ENCODE measurements at regions not wholly inside any gene's neighbourhood (a gene's known extent, or its start where the extent isn't known, plus 50 kb on each side); places are given as distances from the start of the nearest gene placed in this dataset.
"Not testable (repeated sequence)": the region's sequence is repeated elsewhere in the genome, so short reads cannot be mapped to it uniquely, and the experiment has no call there.

DNA sequence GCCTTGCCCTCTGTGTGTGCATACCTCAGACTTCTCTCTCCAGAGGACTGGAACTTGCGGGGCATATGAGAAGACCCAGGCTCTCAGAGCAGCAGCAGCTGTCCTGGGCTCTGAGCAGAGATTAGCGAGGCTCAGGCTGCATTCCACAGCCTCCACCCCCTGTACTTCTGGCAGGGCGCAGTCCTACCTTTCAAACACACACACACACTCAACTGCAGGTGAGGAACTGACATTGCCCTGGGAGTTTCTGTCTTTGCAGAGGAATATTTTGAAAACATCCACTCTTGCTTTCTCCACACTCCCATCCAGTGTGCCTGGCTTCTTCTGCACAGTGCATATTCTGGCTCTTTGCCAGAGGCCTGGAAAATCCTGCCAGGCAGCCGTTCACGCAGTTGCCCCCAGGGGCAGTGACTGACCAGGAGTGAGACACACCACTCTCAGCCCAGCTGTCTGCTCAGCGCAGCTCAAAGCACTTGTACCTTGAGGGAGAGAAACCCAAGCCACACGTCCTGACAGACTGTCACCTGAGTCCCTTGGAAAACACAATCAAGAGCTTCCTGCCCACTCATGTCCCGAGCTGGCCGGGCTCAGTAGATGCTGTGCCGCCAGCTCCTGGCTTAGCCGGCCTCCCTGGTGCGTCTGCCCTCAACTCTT is 460.8 kb downstream of the RNF144A start:
- DNase-seq (ENCODE audit: low read depth, low spot score) = no peak

DNA sequence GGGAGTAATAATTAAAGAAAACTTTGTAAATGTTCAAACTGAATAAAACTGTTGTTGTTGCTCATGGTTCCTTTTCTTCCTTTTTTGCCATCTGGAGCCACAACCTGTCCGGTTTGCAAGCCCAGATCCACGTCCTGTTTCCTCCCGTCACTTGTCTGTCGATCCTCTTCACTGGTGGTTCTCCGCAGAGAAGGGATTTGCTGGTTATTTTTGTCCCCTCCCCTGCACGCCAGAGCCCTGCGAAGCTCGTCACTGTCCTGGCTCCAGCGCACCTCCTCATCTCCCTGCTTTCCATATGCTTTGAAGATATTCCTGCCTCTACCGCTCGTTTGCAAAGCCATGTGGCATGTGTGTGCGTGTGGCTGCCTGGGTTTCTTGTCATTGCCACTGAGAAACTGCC is 461.4 kb downstream of the RNF144A start:
- DNase-seq (ENCODE audit: low read depth, low spot score) = no peak

DNA sequence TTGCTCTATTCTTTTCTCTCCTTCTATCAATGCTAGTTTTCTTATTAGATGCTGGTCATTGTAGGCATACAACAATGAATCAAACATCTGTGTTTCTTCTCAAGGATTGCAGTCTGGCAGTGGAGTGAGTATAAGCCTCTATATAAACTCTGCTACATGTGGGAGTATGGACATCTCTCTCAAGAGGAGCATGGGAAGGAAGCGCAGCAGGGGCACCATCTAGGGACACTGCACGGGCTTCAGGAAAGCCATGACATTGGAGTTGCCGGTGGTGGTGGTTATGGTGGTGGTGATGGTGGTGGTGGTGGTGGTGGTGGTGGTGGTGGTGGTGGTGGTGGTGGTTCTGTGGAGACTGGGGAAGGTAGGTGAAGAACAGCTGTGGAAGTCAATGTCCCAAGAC is 462.6 kb downstream of the RNF144A start:
- DNase-seq (ENCODE audit: low read depth, low spot score) = no peak

DNA sequence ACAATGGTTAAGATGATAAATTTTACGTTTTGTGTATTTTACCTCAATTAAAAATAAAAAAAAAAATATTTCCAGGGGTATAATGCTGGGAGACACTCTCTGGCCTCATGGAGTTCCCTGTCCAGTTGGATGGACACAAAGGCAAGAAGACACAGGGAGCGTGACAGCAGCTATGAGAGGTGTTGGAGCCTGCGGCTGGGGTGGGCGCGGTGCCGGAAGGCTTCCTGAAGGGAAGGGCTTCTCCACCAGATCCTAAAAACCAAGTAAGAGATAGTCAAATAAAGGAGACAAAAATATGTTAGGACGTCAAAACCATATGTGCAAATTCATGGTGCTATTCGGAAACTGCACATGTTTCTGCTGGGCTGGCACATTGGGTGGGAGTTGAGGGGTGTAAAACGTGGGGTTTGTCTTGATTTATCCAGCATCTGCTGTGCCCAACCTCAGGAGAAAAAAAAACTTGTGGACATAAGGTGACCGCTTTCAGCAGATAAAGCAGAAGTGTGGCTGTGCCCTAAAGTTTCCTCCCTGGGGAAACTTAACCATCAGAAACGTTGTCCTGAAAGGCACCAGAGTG is 467.6 kb downstream of the RNF144A start:
- no peak for DNase-seq (ENCODE audit: low read depth, low spot score)

DNA sequence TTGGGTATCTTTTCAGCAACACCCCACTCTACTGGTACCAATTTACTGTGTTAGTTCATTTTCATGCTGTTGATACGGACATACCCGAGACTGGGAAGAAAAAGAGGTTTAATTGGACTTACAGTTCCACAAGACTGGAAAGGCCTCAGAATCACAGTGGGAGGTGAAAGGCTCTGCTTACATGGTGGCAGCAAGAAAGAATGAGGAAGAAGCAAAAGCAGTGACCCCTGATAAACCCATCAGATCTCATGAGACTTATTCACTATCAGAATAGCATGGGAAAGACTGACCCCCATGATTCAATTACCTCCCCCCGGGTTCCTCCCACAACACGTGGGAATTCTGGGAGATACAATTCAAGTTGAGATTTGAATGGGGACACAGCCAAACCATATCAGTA is 473.1 kb downstream of the RNF144A start:
- DNase-seq (ENCODE audit: low read depth, low spot score) = not testable (repeated sequence)

DNA sequence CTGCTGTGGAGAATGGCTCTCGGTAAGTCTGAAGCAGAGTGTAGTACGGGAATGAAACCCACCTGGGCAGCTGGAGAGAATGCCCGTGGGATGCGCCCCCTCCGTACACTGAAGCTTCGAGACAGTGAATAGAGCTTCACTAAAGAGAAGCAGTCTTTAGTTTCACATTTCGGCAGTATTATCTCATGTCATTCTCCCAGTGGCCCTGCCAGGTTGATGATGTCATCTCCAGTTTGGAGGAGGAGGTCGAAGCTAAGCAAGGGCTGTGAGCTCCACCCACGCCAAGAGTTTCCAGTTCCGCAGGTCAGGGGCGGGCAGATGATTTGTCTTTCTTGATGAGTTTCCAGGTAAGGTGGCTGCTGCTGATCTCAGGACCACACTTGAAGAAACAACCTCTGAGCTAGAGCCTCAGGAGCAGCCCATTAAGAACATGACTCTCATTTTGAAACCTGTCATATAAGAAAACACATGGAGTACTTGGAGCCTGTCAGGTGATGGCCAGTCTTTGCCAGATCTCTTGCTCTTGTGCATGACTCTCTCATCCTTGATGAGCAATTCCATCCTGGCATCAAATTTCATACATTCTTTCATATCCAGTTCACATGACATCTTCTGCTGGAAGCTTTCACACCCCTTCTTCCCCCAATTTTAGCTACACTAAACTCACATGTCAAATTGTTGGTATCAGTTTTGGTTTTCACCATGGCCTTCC is 475.0 kb downstream of the RNF144A start:
- DNase-seq (ENCODE audit: low read depth, low spot score) = no peak

DNA sequence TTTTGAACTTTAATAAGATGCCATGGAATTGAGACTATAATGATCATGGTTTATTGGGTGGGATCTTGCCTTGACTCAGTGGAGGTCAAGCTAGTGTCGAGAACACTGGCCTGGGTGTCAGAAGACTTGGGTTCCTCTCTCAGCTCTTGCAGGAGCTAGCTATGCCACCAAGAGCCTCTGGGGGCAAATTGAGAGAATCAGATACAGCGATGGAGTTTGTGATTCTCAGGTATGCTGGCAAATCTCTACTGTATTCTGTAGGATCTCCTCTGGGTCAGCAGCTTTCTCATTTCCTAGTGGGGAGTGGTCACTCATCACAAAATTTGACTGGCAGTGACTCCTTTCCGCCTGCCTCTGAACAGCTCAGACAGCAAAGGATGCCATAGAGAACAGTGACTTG is 477.0 kb downstream of the RNF144A start:
- DNase-seq (ENCODE audit: low read depth, low spot score) = no peak

DNA sequence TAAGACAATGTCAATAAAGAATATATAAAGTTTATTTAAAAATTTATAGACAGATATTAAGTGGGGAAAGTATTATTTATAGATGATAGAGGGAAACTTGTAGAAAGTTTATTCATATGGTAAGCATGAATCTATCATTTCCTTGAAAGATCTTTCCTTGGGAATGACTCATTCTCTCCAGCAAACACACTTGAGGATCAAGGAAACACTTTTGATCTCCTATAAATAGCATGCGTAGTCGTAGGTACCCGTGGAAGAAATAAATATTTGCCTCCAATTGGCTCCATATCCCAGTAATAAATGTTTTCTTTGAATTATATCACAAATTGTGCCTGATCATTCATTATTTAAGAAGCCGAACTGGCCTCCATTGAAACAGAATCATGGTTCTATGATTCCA is 483.4 kb downstream of the RNF144A start:
- no peak for DNase-seq (ENCODE audit: low read depth, low spot score)

DNA sequence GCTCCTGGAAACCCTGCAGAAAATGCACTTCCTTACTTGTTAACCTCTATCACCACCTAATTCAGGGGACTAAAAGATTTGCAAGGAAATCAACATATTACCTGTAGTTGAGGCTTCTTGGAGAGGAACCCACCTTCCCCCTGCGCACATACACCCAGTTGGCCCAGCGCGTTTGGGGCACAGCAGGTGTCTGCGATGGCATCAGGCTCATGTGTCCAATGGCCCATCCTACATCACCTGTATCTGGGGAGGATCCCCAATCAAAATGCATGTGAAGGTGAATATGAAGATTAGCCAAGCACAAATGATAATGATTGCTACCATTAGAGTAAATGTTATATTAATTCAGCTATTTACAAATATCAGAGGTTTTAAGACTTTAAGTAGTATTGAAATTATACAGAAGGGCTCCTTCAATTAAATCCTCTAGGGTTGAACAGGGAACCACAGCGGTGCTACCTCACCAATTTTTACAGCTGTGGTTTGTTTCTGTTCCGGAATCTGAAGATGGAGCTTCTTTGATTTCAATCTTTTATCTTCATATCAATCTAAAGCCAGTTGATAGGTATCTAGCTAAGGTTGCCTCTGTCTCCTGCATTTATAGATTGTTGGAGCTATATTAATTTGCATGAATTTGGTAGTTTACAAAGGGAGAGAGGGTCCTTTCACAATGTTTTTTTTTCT is 486.0 kb downstream of the RNF144A start:
- DNase-seq (ENCODE audit: low read depth, low spot score) = no peak

DNA sequence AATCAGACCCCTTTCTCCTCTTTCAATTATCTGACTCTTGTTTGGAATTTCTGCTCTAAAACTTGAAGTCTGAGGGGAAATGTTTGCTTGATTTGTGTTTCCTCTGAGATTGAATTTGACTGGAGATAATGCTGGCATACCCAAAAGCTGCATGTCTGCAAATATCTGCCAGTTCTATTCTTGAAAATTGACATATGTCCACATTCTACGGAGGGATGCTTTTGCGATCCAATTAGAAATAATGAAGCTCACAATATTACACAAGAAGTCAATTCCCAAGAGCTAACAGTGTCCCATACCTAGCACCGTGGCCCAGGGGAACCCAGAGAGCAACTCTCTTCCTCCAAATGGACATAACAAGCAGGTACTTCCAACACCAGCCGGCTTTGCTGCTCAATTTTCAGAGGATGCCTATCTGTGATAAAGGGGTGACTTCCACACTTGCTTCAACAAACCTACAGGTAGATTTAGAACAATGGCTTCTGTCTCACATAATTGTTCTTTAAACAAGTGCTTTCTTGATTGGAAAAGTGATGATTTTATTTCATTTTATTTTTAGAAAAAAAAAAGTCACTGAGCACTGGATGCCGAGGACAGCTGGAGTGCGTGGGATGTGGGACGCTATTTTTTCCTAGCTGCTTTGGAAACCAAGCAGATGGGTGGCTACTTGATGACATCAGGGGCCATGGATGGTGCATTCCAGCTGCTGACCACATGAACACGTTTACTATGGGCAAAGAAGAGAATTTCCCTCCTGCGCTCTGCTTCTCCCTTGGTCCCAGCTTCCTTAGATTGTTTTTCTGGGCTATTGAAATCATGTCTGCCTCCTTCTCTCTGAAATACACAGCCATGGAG is 488.9 kb downstream of the RNF144A start:
- no peak for DNase-seq (ENCODE audit: low read depth, low spot score)

DNA sequence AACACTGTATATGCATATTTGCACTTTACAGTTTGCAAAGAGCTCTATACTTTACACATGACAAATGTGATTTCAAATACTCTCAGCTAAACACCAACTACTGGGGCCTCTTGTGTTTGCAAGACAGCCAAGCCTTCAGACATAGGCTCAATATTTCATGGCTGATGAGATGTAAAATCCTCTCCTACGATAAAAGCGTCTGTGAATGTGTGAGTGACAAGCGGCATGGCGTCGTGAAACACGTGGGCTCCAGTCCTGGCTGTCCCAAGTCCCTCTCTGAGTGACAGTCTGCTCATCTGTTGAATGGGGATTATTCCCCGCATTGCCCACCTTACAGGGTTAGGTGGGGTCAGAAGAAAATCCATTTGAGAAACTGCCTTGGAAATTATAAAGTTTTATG is 489.8 kb downstream of the RNF144A start:
- DNase-seq (ENCODE audit: low read depth, low spot score) = no peak

DNA sequence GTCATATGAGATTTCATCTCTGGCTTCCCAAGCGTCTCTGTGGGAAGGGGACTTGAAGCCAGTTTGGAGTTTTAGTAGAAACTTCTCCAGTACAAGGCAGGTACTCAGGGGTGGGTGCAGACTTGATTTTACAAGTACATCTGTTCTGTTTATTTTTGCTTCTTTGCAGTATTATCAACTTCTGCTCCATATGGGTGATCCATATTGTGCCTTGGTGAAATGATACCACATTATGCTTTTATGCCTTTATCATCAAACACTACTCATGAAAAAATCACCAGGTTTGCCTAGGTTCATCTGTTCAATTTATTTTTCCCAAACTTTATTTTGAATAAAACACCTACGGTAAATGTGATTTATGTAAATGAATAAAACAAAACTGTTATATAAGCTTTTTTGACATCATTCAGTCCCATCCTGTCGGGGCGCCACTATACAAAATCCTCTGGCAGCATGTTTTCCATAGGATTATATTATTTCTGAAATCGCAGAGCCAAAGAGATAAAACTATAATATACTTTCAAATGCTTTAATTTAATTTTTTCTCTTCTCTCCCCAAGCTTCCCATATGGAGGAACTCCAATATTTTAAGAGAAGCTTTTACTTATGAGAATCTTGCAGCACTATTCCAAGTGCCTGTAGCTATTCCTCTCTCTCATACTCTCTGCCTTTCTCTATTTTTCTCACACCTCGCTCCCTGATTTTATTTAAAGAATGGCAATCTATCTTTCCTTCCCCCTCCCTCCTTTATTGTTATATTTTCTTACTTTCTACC is 490.9 kb downstream of the RNF144A start:
- no peak for DNase-seq (ENCODE audit: low read depth, low spot score)

DNA sequence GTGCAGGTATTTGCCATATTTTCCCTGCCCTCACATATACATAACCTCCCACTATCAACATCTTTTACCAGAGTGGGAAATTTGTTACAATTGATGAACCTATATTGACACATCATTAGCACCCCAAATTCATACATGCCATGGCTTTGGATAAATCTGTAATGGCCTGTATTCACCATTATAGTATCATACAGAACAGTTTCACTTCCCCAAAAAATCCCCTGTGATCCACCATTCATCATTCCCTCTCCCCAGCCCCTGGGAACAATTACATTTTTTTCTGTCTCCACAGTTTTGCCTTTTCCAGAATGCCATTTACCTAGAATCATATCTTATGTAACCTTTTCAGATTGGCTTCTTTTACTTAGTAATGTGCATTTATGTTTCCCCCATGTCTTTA is 494.5 kb downstream of the RNF144A start:
- DNase-seq (ENCODE audit: low read depth, low spot score) = no peak

DNA sequence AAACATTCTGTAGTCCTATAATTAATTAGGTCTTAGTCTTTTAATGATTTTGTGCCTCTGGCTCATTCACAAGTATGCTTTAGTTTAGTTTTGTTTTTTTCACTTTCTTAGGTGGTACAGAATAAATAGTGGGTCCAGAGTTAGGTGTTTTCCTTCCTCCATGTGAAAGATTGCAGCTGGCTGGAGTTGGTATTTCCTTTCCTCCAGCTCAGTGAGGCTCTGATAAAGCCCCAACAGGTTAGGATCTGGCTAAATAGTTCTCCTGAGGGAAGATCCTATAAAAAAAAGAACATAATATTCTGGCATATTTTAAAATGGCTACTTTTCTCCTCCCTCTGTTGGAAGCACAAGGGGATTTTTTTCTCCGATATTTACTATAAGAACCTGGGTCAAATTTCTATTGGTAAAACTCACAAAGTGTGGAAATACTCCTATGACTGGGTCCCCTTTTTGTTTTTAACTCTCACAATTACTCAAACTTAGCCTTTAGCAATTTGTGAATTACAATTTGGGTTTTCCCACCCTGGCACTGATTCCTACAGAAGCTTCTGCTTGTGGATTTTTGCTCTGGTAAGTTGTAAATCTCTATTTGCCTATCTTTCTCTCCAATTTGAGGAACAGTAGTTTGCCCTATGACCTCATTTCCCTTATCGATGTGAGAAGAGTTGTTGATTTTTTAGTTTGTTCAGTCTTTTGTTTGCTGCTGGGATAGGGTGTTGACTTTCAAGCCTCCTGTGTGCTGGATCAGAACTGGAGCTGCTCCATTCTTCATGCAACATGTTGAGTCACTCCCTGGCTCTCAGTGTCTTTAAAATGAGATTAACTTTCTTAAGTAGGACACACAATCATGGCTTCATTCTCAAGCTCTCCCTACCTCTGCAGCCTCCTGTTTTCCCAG is 500.9 kb downstream of the RNF144A start:
- DNase-seq (ENCODE audit: low read depth, low spot score) = no peak

DNA sequence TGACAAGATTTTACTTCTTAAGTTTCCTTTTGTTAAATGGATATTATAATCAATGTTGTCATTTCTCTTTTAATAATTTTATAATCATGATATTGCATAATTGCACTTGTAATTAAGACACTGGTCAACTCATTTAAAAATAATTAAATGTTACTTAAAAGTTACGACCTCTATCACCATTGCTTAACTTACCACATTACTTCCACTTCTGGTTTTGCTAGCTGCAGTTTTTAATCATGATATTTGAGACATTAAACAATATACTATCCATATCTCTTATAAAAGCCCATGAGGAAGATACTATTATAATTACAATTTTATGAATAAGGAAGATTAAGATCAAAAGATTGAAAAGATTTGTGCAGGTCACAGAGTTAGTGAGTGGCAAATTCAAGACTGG is 502.0 kb downstream of the RNF144A start:
- DNase-seq (ENCODE audit: low read depth, low spot score) = no peak

DNA sequence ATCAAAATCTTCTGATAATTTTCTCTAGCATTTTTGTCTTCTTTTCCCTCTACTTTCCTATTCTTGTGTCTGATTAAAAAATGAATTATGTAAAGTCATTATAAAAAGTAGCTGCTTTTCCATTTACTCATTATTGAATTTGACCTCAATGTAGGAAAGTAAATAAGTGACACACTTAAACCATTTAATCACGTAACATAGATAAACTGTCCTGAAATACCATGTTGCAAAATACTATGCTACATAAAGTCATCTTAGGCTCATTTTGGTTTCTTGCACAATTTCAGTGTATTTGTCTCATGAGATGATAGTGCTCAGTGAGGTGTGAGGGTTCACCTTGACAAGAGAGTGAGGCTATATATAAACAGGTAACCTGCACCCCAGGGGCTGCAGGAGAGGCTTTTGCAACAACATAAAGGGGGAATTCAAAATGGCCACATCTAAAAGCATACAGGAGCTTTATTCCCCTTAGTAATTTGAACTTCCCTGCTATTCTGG is 502.7 kb downstream of the RNF144A start:
- no peak for DNase-seq (ENCODE audit: low read depth, low spot score)

DNA sequence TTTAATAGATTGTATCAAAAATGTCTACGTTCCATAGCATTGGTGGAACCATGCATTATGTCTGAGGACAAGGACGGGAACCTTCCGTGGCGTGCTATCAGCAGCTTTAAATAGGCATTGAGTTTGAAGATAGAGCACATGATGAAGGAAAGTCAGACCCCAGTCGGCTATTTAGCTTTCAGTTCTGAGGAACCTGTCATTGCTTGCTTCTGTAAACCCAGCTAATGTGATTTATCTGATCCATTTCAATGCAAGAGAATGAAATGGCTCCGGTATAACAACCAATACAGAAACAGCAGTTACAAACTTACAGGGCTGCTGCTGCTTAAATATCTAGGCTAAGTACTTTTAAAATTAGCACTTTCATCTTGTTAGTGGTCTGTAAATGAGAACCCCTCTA is 503.3 kb downstream of the RNF144A start:
- DNase-seq (ENCODE audit: low read depth, low spot score) = no peak

DNA sequence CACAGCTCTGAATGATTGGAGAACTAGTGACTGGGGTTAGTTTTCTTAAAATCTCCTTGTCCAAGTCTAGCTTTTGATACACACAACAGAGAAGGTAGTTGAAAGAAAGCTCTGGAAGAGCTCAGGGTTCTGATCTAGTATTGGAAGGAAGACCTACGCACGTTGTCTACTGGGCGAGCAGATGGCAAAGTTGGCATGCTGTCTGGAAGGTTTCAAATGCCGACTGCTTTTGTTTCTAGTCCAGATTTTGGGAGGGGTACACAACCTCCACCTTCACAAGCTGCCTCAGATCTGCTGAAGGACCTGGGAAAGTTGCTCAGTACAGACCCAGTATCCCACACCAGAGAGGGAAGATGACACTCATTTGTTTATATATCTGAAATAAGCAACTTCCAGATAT is 507.3 kb downstream of the RNF144A start:
- no peak for DNase-seq (ENCODE audit: low read depth, low spot score)

DNA sequence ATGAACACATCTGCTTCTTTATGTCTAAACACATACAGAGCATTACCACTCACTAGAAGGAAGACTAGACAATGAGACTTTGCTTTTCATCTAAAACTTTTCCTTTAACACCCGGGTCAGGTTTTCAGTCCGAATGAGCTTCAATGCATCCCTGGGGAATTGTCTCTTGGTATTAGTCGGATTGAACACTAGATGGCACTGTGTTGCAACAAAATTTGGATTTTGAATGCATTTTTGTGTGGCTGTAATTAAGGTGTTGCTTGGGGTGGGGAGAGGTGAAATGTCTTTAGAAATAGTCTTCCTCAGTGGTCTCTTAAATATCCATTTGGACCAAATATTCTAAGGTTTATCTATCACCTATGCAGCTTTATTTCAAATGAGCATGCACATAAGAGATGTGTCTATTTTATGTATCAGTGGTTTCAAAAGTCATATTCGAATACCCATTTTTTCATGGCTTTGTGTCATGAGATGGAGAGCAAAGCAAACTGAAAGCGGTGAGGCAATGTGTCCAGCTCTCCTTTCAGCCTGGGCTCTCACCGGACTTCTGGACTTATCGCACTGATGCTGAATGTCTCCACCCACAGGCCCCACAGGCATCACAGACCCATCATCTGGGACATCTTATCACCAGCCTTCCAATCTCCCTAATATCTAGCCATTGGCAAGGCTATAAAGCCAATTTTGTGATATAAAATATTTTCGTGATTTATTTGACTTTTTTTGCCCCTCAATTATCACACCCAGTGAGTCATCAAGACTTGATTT is 510.3 kb downstream of the RNF144A start:
- no peak for DNase-seq (ENCODE audit: low read depth, low spot score)

Measured in iPS DF 19.7 (cell line).